Heart left ventricle (tissue), 13 donors: ENCODE measurements at regions not wholly inside any gene's neighbourhood (a gene's known extent, or its start where the extent isn't known, plus 50 kb on each side); places are given as distances from the start of the nearest gene placed in this dataset.

ENCODE experiments used
- CTCF ChIP-seq, 12 donors: fragments of 200-600 bp; sonication (generic) in 4 of 12; IDR thresholded peaks; one replicate each; pipeline versions ENCODE4 v1.5.0 to v1.8.0; 2018 to 2022; ENCODE audit warnings: antibody characterized with exemption in 12 of 12, mild to moderate bottlenecking in 5 of 12
- POLR2A ChIP-seq, 2 donors: fragments of 450-650 bp; IDR thresholded peaks; one replicate each; pipeline ENCODE4 v1.6.1; 2017; ENCODE audit warnings: antibody characterized with exemption in 2 of 2, mild to moderate bottlenecking in 2 of 2, moderate library complexity in 2 of 2
- donor health status: ischemic (EF 13 %, LVEDD 7.1; RV severe dilation, severe dysfunction).
- donor health status: DM: no; HTN: yes; CAD: no.
- donor health status: DM: no; HTN: no; CAD: no.
- donor health status: ischemic (EF 25% LVEDD 6.9; RV normal size, moderate dysfunction).
- donor health status: ischemic (EF 25% LVEDD 5.7; RV mildly dilated, moderate dysfunction).
- donor health status: ischemic (EF 35%, LVEDD 5.7; RV mildly dilated, moderate dysfunction).
- donor health status: nonischemic (EF 11% LVEDD 7.7; RV severe dilation, severe dysfunction).
- donor health status: DM: yes; HTN: yes; CAD: no.
- donor health status: PGD.
- donor health status: ischemic (EF 29% LVEDD 5.4; RV normal size, mild dysfunction).
- donor health status: nonischemic (EF 23%, LVEDD 6.1; RV moderate dilation, normal function).

GRCh38 chr4:100109921-100110320 lies 80.3 kb downstream of the DDIT4L start:
- TF ChIP-seq CTCF (IDR thresholded peaks at IDR 0.05) = no peak
- TF ChIP-seq POLR2A (IDR thresholded peaks at IDR 0.05) = no peak
